HG03565 (cell line): ENCODE measurements at regions not wholly inside any gene's neighbourhood (a gene's known extent, or its start where the extent isn't known, plus 50 kb on each side); places are given as distances from the start of the nearest gene placed in this dataset.

Experiments used
- ATAC-seq: cut with Tn5 transposase; IDR thresholded peaks from one replicate; pipeline ENCODE4 v1.9.1; 2021; ENCODE audit warnings: mild to moderate bottlenecking, moderate library complexity; ENCODE audit not compliant: unreplicated experiment

DNA sequence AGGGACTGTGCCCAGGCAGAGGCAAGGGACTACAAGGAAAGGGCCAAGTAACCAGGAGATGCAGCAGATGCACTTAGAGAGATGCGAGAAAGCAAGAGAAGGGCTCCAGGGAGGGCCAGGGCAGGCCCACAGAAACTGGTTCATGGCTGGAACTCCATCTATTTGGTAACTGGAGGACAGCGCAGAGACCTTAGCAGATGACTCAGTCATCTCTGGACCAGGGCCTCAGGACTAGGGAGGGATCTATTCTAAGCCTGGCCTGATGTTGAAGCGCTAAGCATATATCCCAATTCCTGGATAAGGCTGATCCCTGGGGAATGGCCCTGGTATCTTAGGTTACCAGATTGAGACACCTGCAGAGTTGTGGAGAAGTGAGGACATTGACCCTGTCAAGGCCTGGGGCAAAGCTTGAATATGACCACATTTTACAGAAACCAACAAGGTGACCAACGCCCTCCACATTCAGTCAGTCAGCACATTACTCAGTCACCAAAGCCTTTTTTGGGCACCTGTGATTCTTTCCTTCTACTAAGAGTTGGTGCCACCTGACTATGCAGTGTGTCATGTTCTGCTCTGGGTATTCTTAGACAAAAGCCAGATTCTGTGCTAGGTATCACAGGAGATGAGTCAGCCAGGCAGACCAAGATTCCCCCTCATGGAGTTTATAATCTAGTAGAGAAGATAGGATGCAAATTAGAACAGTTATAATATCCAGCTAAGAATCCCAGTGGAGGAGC lies 68.4 kb upstream of the SLCO3A1 start:
- ATAC-seq: no peak

DNA sequence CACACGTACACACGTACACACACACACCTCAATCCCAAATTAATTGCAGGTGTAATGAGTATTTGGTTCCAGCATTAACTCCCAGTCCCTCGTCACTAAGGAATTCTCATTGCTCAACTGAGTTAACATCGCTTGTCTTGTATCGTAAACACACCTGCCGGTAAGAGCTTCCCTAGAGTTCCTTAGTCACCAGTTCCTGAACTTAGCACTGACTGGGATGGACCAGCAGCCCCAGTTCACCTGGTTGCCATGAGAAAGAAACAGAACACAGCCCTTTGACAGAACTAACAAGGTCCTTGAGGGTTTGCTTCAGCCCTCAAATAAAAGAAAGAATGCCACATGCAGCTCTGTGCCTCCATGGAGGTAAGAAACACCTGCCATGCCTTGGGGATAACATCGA lies 66.3 kb upstream of the SLCO3A1 start:
- ATAC-seq: no peak

DNA sequence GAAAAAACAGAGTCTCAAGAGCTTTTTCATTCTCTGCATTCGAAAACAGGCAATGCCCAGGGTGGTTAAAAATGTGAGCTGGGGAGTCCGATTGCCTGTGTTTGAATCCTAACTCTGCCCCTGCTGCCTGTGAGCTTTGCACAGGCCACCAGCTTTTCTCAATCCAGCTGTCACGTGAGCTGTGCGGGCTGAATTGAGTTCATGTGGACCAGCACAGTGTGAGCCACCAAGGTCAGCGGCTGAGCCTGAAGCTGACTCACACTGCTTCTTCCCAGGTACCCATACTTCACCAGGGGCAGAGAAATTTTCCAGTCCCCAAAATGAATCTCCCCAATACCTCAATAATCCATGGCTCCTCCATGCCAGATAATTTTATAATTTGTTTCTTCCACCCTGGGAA lies 64.4 kb upstream of the SLCO3A1 start:
- no peak for ATAC-seq

DNA sequence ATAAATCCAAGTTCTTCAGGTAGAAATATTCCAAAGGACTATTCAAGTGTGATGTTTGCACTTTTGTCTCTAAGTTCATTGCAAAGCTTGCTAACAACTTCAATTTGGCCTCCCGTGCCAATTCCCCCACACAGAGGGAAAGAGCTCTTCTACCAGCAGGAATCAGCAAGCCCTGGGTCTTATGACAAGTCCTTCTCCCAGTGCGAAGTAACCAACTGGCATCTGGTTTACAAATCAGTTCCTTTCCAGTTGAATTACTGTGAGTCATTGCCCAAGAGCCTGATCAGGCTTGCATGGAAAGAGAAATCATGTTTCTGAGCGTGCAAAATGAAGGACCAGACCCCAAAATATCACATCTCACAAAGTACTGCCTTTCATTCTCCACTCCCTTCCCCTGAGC lies 62.7 kb upstream of the SLCO3A1 start:
- ATAC-seq: no peak

DNA sequence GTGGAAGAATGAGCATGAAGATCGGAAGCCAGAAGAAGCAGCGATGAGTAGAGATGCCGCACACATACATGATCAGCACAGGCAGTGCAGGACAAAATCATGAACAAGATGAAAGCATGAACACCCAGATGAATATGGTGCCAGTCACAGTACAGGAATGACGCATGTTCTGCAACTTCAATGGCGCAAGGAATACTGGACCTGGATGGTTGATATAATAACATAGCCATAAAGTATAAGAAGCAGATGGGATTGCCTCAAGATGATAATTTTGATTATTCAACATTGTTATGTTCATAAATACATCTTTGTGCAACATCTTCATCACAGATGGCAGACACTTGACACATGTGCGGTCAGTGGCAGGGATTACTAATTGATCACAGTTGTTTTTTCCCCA lies 59.7 kb upstream of the SLCO3A1 start:
- no peak for ATAC-seq

DNA sequence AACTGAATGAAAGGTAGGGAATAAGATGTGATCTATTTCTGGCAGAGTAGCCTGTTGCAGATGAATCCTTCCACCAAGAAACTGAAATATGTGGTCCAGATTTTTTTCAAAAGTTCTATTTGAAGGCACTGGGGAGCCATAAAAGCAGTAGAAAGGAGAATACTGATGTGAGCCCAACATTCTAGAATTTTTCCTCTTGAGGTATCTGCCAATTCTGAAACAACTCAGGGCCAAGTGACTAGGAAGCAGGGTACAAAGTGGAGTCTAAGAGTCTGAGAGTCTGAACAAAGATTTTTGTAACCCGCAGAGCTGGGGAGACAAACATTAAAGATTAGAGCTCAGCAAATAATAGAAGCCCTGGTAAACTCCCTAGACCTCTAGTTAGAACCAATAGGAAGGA lies 58.3 kb upstream of the SLCO3A1 start:
- ATAC-seq: no peak

DNA sequence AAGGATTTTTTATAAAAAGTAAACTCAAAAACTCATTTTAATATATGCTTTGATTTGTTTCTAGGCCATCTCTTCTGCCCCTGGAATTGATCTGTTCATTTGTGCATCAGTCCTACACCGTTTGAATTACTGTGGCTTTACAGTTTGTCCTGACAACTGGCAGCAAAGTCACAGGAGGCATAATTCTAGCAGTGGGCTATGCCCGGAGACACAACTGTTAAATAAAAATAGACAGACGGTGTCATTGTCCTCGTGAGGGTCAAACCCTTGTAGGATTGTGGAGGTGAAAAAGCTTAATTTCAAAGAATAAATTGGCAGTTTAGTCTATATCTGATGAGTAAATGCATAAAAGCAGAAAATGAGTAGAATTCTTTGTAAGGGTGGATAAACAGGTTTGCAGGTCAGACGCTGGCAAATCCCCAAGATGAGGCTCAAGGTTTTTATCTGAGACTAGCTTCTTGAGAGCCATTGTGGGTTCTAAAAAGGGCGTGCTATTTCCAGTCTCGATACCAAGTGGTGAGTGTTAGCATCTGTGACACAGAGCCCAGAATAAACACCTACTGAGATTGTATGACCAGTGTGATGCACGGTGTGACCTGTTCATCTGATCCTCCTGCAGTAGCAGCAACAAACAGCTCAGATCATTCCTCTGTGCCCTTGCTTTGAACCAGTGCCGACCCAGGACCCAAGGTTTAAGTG lies 51.5 kb upstream of the SLCO3A1 start:
- no peak for ATAC-seq

DNA sequence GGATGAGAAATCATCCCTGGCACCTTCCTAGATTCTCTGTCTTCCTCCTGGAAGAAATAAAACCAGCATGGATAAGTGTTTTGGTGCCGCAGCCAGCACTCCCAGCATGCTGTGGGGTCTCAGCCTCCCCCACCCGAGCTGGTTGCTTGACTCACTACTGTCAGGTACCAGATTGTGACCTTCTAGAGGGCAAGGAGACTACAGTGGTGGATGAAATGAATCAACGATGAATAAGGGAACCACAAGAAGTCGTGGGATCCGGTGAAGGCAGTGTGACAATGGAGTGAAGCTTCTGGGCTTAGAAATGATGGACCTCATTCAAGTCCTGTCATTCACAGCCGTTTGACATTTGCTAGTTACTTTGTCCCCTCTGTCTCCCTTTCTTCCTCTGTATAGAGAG lies 50.2 kb upstream of the SLCO3A1 start:
- ATAC-seq: no peak
